ENCODE measurements at regions not wholly inside any gene's neighbourhood (a gene's known extent, or its start where the extent isn't known, plus 50 kb on each side); places are given as distances from the start of the nearest gene placed in this dataset.

GRCh38 chr18:71134122-71134521, 845.3 kb downstream of the SOCS6 start:
- DNase-seq (ENCODE audit: low read depth) = no peak
- TF ChIP-seq MAX (IDR thresholded peaks at IDR 0.05; ENCODE audit: low read depth, low read length) = no peak
- no peak for TF ChIP-seq MYC (IDR thresholded peaks at IDR 0.05; ENCODE audit: low read depth, low read length)
- TF ChIP-seq POLR2A (IDR thresholded peaks at IDR 0.05; ENCODE audit: extremely low read depth, insufficient read length) = no peak
- no peak for TF ChIP-seq CTCF (IDR thresholded peaks at IDR 0.05; ENCODE audit: low read depth, low read length)
- H3K4me3 ChIP-seq (ENCODE audit: low read depth, low read length) = no peak overlapping the region

GRCh38 chr18:71131918-71132317, 843.1 kb downstream of the SOCS6 start:
- DNase-seq (ENCODE audit: low read depth) = no peak
- no peak overlapping the region for H3K4me3 ChIP-seq (ENCODE audit: low read depth, low read length)
- TF ChIP-seq MAX (IDR thresholded peaks at IDR 0.05; ENCODE audit: low read depth, low read length) = no peak
- no peak for TF ChIP-seq MYC (IDR thresholded peaks at IDR 0.05; ENCODE audit: low read depth, low read length)
- no peak for TF ChIP-seq POLR2A (IDR thresholded peaks at IDR 0.05; ENCODE audit: extremely low read depth, insufficient read length)
- TF ChIP-seq CTCF (IDR thresholded peaks at IDR 0.05; ENCODE audit: low read depth, low read length) = no peak

- TF ChIP-seq POLR2A (IDR thresholded peaks at IDR 0.05; ENCODE audit: extremely low read depth, insufficient read length) (no peak), CTCF (IDR thresholded peaks at IDR 0.05; ENCODE audit: low read depth, low read length) (no peak), MYC (IDR thresholded peaks at IDR 0.05; ENCODE audit: low read depth, low read length) (no peak), MAX (IDR thresholded peaks at IDR 0.05; ENCODE audit: low read depth, low read length) (no peak)
- DNase-seq (ENCODE audit: low read depth) = no peak
- H3K4me3 ChIP-seq (ENCODE audit: low read depth, low read length) = no peak overlapping the region
Observed at GRCh38 chr18:71130351-71130750, 841.5 kb downstream of the SOCS6 start.

- no peak for TF ChIP-seq CTCF (IDR thresholded peaks at IDR 0.05; ENCODE audit: low read depth, low read length)
- no peak for TF ChIP-seq MYC (IDR thresholded peaks at IDR 0.05; ENCODE audit: low read depth, low read length)
- TF ChIP-seq POLR2A (IDR thresholded peaks at IDR 0.05; ENCODE audit: extremely low read depth, insufficient read length) = no peak
- TF ChIP-seq MAX (IDR thresholded peaks at IDR 0.05; ENCODE audit: low read depth, low read length) = no peak
- no peak overlapping the region for H3K4me3 ChIP-seq (ENCODE audit: low read depth, low read length)
- no peak for DNase-seq (ENCODE audit: low read depth)
Observed at GRCh38 chr18:71125581-71125980, 836.7 kb downstream of the SOCS6 start.

- no peak for TF ChIP-seq MAX (IDR thresholded peaks at IDR 0.05; ENCODE audit: low read depth, low read length)
- TF ChIP-seq POLR2A (IDR thresholded peaks at IDR 0.05; ENCODE audit: extremely low read depth, insufficient read length) = no peak
- no peak for TF ChIP-seq MYC (IDR thresholded peaks at IDR 0.05; ENCODE audit: low read depth, low read length)
- TF ChIP-seq CTCF (IDR thresholded peaks at IDR 0.05; ENCODE audit: low read depth, low read length) = no peak
- H3K4me3 ChIP-seq (ENCODE audit: low read depth, low read length) = no peak overlapping the region
- DNase-seq (ENCODE audit: low read depth) = no peak
Observed at GRCh38 chr18:71116535-71116934, 827.7 kb downstream of the SOCS6 start.

GRCh38 chr18:71115261-71115660, 826.4 kb downstream of the SOCS6 start:
- no peak for DNase-seq (ENCODE audit: low read depth)
- H3K4me3 ChIP-seq (ENCODE audit: low read depth, low read length) = no peak overlapping the region
- no peak for TF ChIP-seq POLR2A (IDR thresholded peaks at IDR 0.05; ENCODE audit: extremely low read depth, insufficient read length)
- no peak for TF ChIP-seq CTCF (IDR thresholded peaks at IDR 0.05; ENCODE audit: low read depth, low read length)
- no peak for TF ChIP-seq MYC (IDR thresholded peaks at IDR 0.05; ENCODE audit: low read depth, low read length)
- TF ChIP-seq MAX (IDR thresholded peaks at IDR 0.05; ENCODE audit: low read depth, low read length) = no peak

Data from NB4 (cell line).